GM12873 (cell line): ENCODE measurements at regions not wholly inside any gene's neighbourhood (a gene's known extent, or its start where the extent isn't known, plus 50 kb on each side); places are given as distances from the start of the nearest gene placed in this dataset.

ENCODE experiments used
- TF ChIP-seq, protein P1 (sequence below): IDR thresholded peaks from 2 replicates; pipeline ENCODE4 v1.5.1; 2012; ENCODE audit warnings: low read depth, mild to moderate bottlenecking, moderate library complexity, low read length, control low read depth; ENCODE audit not compliant: insufficient read depth; ENCODE audit errors: missing control alignments

DNA sequence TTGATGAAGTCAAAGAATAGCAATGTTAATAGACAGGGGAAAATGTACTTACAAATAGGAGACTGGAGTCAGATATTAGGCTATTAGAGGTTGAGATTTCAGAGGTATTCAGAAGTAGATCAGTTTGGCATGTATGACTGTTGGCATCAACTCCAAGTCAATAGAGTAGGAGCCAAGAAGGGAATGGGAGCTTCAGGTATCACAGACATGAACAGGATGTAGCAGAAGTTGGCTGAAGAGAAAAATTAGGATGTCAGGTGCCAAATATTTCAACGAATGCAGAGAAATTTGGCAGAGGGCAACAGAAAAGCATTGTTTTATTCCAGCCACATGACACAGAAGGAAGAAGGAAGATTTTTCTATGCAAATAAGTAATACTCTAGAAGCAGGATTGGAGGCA, 69.7 kb downstream of the GLYATL1 start:
- TF ChIP-seq, protein P1, sequence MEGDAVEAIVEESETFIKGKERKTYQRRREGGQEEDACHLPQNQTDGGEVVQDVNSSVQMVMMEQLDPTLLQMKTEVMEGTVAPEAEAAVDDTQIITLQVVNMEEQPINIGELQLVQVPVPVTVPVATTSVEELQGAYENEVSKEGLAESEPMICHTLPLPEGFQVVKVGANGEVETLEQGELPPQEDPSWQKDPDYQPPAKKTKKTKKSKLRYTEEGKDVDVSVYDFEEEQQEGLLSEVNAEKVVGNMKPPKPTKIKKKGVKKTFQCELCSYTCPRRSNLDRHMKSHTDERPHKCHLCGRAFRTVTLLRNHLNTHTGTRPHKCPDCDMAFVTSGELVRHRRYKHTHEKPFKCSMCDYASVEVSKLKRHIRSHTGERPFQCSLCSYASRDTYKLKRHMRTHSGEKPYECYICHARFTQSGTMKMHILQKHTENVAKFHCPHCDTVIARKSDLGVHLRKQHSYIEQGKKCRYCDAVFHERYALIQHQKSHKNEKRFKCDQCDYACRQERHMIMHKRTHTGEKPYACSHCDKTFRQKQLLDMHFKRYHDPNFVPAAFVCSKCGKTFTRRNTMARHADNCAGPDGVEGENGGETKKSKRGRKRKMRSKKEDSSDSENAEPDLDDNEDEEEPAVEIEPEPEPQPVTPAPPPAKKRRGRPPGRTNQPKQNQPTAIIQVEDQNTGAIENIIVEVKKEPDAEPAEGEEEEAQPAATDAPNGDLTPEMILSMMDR, result no peak

DNA sequence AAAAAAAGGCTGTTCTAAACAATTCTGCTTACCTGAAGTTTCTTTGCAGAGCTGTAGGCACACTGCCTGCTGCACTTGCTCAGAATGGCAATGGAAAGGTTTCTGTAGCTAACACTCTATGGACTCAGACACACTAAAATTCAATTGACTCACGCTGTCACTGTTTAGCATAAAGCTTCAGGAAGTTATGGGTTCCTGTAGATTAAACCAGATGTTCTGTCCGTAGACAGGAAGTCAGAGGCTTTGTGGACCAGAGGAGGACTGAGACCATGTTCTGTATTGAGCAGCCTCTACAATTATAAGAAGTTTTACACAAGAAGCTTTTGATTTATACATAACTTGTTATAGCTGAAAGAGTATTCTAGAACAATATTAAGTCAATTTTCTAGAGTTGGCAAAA, 70.4 kb downstream of the GLYATL1 start:
- TF ChIP-seq, protein P1, result no peak

DNA sequence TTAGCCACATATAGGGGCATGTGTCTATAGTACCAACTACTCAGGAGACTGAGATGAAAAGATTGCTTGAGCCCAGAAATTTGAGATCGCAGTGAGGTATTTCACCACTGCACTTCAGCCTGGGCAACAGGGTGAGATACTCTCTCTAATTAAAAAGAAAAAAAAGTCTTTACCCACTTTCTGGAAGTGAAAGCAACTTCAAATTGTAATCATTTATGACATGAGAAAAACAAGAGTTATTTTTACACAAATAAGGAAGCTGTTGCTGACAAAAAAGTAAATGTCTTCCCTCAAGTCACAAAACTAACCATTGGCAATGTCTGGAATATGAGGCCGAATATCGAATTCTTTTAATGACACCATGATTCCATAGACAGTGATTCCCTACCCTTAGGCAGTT, 71.4 kb downstream of the GLYATL1 start:
- TF ChIP-seq, protein P1, result no peak

DNA sequence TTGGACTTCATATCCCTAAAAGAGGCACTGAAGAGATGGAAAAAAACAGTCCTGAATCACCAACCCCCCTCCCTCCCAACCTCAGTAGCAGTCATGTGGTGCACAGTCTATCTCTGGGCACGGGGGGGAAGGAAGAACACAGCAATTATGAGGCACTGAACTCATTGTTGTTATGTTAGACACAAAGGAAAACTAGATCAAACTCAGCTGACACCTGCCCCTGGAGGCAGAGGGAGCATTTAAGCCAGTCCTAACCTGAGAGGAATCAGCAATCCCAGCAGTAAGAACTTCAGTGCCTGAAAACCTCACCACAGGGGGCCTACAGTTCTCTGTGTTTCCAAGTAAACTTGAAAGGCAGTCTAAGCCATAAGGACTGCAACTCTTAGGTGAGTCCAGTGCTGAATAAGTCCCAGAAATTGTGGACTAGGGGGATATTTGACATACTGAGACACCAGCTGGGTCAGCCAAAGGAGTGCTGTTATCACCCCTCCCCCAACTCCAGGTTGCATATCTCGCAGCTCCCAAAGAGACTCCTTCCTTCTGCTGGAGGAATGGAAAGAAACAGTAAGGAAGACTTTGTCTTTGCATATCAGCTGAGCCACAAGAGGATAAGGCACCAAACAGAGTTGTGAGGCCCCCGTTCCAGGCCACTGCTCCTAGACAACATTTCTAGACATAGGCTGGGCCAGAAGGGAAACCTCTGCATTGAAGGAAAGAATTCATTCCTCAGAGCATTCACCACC, 72.5 kb downstream of the GLYATL1 start:
- TF ChIP-seq, protein P1, result peak; percentile 7

DNA sequence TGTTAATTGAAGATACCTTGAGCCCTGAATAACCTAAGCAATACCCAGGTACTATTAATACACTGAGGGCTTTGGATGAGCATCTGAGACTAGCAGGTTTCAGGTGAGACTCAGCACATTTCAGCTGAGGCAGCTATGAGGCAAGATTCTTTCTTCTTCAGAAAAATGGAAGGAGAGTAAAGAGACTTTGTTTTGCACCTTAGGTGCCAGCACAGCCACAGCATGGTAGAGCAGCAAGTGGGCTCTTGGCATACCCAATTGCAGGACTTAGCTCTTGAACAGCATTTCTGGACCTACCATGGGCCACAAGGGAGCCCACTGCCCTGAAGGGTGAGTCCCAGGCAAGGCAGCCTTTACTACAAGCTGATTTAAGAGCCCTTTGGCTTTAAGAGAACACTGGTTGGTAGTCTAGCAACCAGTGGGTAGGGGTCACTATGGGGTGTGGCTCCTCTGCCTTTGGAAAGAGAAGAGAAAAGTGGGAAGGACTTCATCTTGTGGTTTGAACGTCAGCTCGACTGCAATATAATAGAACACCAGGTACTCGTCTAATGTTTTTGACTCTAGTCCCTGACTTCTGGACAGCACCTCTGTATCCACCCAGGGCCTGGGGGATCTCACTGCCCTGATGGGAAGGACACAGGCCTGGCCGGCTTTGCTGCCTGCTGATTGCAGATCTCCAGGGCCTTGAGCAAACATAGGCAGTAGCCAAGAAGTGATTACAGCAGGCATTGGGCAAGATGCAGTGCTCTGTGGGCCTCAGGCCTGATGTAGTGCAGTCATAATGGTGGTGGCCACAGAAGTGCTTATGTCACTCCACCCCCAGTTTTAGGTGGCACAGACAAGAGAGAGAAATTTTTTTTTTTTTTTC, 73.3 kb downstream of the GLYATL1 start:
- TF ChIP-seq, protein P1, result no peak

DNA sequence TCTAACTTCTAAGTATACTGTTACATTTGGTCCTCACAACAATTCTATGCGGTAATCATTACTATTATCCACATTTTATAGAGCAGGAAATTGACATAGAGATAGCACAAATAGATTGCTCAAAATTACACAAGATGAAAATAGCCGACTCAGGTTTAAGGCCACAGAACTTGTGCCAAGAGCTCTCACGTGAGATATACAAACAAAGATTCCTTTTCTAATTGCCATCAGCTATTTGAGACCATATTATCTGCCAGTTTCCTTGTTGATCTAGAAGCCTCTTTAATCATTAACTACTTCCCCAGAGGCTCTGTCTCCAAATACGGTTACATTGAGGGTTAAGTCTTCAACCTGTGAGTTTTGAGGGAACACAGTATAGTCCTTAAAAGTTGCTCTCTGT, 61.0 kb upstream of the GLYATL1B start:
- TF ChIP-seq, protein P1, result no peak

DNA sequence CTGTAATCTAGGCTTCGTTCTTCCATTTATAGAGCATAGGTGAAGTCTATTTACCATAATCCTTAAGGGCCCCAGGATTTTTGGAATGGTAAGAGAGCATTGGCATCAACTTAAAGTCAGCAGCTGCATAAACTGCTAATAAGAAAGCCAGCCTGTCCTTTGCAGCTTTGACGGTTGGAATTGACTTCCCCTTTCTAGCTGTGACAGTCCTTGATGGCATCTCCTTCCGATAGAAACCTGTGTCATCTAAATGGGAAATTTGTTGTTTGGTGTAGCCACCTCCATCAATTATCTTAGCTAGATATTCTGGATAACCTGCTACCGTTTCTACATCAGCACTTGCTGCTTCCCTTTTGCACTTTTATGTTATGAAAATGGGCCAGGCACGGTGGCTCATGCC, 58.0 kb upstream of the GLYATL1B start:
- TF ChIP-seq, protein P1, result no peak
